HG03108 (cell line): ENCODE measurements at regions not wholly inside any gene's neighbourhood (a gene's known extent, or its start where the extent isn't known, plus 50 kb on each side); places are given as distances from the start of the nearest gene placed in this dataset.
"Not testable (repeated sequence)": the region's sequence is repeated elsewhere in the genome, so short reads cannot be mapped to it uniquely, and the experiment has no call there.

ENCODE experiments used
- ATAC-seq: cut with Tn5 transposase; IDR thresholded peaks from one replicate; pipeline ENCODE4 v1.9.1; 2021; ENCODE audit warnings: moderate library complexity; ENCODE audit not compliant: unreplicated experiment

DNA sequence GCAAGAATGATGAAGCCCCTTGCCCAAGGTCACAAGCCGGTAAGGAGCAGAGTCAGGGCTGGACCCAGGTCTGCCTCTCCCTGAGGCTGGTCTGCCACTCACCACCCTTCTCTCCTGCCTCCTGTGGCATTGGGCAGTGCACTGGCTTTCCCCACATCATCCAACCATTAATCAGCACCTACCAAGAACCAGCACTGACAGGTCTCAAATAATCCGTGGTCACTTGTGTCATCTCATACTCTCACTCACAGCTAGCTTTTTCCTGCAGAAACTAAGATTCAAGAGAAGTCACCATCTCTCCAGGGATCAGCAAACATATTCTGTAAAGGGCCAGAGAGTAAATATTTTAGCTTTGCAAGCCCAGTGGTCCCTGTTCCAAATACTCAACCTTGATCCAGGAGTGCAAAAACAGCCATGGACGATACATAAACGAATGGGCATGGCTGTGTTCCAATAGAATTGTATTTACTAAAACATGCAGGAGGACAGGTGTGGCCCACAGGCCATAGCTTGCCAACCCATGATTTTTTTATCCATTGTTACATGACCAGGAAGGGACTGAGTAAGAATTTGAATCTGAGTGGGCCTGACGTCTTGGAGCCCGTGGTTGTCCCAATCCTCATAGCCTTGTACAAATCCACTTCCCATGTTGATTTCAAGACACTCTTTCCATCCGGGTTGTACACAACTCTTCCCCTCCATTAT is 374.2 kb downstream of the BCL11B start:
- no peak for ATAC-seq

- no peak for ATAC-seq
Observed at GRCh38 chr14:98899441-98899840, 372.6 kb downstream of the BCL11B start.

GRCh38 chr14:98900236-98900635 is 371.8 kb downstream of the BCL11B start:
- no peak for ATAC-seq

DNA sequence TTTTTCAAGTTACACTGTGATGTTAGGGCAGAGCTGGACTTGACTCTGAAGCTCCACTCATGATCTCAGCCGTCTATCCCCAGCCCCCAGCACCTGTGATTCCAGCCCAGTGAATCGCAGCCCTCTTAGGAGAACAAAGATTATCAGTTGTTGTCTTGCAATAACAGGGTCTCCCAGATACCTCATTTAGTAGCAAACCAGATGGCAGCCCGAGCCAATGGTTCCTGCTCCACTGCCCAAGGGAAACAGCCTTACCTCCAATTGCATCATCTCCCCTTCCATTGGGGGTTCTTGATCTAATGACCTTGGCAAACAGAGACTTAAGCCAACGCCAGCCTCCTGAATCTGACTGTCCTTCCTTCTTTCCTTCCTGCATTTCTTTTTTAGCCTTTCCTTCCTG is 371.2 kb downstream of the BCL11B start:
- ATAC-seq: no peak

GRCh38 chr14:98901511-98902205 is 370.3 kb downstream of the BCL11B start:
- no peak for ATAC-seq

- ATAC-seq: no peak
Observed at GRCh38 chr14:98903371-98903770, 368.6 kb downstream of the BCL11B start.

GRCh38 chr14:98904677-98905076 is 367.3 kb downstream of the BCL11B start:
- ATAC-seq: no peak

GRCh38 chr14:98906123-98906995 is 365.6 kb downstream of the BCL11B start:
- ATAC-seq: no peak

DNA sequence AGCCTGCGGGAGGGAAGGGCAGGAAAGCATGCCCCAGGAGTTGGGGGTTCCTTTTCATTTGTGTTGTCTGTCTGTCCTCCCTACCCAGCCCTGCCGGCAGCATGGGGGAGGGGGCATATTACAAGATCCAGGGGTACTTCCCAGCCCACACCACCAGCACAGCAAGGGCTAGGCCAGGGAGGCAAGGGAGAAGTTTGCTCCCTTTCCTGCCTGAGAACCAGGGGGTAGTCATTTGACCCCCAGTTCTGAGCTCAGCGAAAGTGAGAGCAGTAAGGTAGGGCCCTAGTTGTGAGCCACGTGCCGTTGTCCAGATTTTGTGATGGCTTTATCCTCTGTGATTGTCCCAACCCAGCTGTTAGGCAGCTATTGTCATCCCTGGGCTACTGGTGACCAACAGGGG is 364.7 kb downstream of the BCL11B start:
- no peak for ATAC-seq

DNA sequence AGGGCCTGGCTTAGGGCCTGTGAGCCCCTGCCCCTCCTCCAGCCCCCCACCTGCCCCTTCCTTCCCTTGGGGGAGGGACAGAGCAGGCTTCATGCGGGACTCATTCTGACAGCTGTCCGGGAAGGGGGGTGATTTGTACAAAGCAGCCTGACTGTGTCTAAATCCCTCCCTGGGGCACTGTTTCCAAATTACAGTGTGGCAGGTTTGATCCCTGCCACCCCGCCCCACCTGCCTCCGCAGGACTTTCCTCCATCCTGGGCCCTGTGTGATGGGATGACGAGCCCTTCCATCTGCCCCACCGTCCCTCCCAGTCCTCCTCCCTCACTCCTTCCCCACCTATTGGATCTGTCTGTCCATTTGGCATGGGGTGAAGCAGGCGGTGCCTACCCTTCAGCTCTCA is 363.9 kb downstream of the BCL11B start:
- ATAC-seq: no peak

DNA sequence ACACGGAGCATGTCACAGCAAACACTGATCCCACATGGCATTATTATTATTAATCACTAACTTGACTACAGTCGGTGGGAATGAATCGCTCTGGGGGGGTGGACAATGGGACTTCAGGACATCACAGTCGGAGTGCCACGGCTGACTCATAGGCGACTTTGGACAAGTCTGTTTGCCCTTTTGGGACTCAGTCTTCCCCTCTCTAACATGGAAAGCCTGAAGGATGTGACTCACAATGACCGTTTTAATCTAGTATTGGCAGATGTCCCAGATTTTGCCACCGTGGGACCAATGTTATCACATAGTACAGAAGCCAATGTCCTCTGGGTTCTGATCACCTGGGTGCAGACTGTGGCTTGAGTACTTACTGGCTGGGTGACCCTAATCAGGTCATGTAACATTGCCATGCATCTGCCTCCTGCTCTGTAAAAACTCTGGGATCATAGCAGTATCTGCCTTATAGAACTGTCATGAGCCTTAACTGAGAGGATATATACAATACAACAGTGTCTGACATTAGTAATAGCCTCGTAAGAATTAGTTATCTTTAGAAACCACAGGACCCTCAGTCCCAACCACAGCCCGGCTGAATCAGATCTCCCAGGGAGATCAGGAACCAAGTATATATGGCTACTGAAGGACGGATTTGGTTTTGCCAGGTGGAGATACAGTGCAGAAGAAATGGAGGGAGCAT is 362.6 kb downstream of the BCL11B start:
- no peak for ATAC-seq

DNA sequence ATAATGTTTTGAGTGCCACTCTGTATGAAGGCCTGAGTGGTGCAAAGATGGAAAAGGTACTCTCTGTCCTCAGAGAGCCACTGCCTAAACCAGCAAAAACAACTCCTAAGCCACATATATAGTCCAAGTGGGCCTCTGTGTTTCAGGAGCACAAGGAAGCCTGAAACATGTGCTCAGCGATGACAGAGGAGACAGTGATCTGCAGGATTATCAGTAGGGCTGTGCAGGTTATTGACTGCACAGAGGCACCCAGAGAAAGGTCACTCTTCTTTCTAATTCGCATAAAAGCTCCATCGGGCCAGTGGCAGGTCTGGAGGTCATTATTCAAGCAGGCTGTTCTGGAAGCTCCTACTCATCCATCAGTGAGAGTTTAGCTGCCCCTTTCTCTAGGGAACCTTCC is 361.9 kb downstream of the BCL11B start:
- ATAC-seq: no peak

DNA sequence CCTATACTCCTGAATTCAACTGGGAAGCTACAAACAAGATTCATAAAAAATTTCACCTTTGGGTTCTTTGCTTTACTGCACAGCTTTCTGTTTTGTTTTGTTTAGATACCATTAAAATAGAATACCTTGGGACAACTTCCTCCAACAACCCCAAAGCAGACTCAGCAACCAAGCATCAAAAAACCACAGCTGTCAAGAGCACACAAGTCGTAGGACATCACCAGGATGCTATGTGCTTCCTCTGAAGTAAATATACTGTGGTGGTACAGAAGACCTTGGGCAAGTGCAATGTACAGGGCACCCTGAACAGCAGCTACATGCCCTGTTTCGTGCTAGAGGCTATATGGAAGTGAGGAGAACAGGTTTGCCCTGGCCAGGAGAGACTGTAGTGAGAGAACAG is 359.3 kb downstream of the BCL11B start:
- no peak for ATAC-seq

GRCh38 chr14:98913967-98914650 is 357.9 kb downstream of the BCL11B start:
- no peak for ATAC-seq

DNA sequence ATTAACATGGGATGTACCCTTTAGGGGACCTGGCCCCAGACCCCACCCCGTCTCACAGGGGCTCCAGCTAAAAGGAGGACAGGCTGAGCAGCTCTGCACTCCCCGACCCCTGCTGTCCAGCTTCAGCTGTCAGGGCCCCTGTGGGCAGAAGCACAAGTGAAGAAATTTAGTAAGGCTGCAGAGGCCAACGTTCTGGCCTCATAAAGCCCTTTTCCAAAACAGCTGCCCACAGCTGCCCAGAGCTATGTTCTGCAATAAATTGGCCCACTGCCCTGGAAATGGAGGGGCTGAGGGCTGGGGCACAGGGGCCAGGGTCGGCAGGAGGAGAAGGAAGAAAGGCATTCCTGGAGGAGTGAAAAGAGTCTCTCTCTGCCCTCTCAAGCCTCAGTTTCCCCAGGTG is 357.1 kb downstream of the BCL11B start:
- ATAC-seq: no peak

- no peak for ATAC-seq
Observed at GRCh38 chr14:98915625-98916024, 356.4 kb downstream of the BCL11B start.

GRCh38 chr14:98916036-98916435 is 356.0 kb downstream of the BCL11B start:
- ATAC-seq: no peak

DNA sequence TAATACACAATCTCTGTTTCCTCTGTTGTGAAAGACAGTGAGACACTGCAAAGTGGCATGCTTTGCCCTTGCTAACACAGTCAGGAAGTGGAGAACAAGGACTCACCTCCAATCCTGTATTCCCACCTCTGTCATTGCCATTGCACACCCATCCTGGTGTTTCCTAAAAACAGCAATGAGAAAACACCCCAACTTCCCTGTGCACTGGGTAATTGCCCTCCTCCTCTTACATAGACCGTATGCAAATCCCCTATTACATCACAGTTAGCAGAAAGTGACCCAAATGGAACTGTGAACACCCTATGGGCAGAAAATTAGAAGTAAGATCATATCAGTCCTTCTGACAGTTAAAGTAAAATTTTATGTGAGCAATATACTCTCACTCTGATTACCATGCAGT is 355.5 kb downstream of the BCL11B start:
- ATAC-seq: no peak

DNA sequence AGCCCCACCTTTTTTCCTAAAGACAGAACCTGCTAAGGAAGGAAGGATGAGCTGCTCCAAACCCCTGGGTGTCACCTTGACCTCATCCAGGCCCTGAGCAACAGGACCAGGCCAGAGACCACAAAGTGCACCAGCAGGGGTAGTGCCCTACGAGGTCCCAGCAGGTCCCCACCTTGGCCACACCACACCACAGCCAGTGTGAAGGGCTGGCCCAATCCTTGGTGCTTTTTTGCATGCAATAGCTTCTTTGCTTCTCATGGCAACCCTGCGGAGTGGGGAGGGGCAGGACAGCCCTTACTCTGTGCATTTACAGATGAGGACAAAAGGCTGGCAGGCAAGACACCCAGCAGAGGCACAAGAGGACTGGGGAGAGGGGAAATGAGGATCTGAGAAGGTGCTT is 352.6 kb downstream of the BCL11B start:
- no peak for ATAC-seq

- ATAC-seq: not testable (repeated sequence)
Observed at GRCh38 chr14:98921306-98921705, 350.7 kb downstream of the BCL11B start.

- no peak for ATAC-seq
Observed at GRCh38 chr14:98923596-98923995, 348.4 kb downstream of the BCL11B start.
